DMS79 treated with DMSO at 0.1 percent for 48 hours (cell line): ENCODE measurements at regions not wholly inside any gene's neighbourhood (a gene's known extent, or its start where the extent isn't known, plus 50 kb on each side); places are given as distances from the start of the nearest gene placed in this dataset.
"Not testable (repeated sequence)": the region's sequence is repeated elsewhere in the genome, so short reads cannot be mapped to it uniquely, and the experiment has no call there.

ENCODE experiments used
- DNase-seq: peaks from one replicate; lab custom pipeline; 2025; lab: John Stamatoyannopoulos, UW

GRCh38 chr1:229133811-229134210 is 137.1 kb upstream of the RAB4A start:
- DNase-seq: no peak

DNA sequence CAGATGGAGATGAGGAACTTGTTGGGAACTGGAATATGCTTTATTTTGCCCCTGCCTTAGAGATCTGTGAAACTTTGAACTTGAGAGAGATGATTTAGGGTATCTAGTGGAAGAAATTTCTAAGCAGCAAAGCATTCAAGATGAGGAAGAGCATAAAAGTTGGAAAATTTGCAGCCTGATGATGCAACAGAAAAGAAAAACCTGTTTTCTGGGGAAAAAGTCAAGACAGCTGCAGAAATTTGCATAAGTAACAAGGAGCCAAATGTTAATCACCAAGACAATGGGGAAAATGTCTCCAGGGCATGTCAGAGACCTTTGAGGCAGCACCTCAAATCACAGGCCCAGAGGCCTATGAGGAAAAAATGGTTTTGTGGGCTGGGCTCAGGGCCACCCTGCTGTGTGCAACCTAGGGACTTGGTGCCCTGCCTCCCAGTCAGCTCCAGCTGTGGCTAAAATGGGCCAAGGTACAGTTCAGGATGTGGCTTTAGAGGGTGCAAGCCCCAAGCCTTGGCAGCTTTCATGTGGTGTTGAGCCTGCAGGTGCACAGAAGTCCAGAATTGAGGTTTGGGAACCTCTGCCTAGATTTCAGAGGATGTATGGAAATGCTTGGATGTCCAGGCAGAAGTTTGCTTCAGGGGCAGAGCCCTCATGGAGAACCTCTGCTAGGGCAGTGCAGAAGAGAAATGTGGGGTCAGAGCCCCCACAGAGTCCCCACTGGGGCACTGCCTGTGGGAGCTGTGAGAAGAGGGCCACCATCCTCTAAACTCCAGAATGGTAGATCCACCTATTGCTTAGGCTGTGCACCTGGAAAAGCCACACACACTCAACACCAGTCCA is 136.3 kb upstream of the RAB4A start:
- DNase-seq: not testable (repeated sequence)

DNA sequence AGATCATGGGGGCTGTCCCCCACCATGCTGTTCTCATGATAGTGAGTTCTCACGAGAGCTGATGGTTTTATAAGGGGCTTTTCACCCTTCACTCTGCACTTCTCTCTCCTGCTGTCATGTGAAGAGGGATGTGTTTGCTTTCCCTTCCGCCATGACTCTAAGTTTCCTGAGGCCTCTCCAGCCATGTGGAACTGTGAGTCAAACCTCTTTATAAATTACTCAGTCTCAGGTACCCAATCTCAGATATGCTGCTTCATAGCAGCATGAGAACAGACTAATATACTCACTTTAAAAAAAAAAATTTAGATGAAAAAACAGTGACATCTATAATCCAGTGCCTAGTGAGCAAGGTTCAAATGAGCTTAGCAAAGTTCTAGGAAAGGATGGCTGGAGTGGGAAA is 135.1 kb upstream of the RAB4A start:
- no peak for DNase-seq

- DNase-seq: no peak
These were observed 134.1 kb upstream of the RAB4A start for GRCh38 chr1:229136822-229137221.

DNA sequence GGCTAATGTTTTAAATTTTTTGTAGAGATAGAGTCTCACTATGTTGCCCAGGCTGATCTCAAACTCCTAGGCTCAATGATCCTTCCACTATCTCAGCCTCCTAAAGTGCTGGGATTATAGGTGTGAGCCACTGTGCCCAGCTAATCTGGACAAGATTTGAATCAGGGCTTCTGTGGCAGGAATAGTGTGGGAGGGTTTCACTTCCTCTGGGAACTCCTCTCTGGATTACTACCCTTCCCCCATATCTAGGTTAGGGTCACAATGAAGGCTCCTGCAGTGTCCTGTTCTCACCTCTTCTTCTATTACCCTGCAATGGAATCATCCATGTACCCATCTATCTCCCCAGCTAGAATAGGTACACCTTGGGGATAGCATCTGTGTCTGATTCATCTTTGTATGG is 133.6 kb upstream of the RAB4A start:
- DNase-seq: no peak

GRCh38 chr1:229138058-229138457 is 132.9 kb upstream of the RAB4A start:
- no peak for DNase-seq

GRCh38 chr1:229139331-229140118 is 131.4 kb upstream of the RAB4A start:
- no peak for DNase-seq

DNA sequence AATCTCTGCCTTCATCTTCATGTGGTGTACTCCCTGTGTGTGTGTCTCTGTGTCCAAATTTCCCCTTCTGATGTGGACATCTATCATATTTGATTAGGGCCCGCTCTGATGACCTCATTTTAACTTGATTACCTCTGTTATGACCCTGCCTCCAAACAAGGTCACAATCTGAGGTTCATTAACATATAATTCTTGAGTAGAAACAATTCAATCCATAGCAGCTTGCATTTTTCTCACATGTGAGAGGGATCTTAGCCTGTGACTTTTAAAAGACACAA is 130.9 kb upstream of the RAB4A start:
- DNase-seq: no peak

DNA sequence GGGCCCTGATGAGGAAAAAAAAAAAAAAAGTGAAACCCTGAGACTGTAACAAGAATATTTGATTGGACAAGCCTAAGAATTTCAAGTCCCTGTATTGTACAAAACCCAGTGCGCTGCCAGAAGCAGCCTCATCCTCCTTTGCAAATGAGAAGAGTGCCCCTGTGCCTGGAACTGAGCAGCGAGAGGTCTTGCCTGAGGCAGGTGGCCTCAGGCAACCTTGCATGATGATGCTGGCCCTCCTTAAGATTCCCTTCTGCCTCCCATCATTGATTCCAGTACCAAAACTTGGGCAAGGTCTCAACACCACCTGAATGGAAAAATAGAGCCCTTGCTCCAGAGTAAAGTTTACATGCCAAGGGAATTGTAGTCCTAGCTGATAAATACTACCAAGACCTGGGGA is 129.6 kb upstream of the RAB4A start:
- no peak for DNase-seq

- no peak for DNase-seq
These were observed 129.1 kb upstream of the RAB4A start for GRCh38 chr1:229141689-229142377.

DNA sequence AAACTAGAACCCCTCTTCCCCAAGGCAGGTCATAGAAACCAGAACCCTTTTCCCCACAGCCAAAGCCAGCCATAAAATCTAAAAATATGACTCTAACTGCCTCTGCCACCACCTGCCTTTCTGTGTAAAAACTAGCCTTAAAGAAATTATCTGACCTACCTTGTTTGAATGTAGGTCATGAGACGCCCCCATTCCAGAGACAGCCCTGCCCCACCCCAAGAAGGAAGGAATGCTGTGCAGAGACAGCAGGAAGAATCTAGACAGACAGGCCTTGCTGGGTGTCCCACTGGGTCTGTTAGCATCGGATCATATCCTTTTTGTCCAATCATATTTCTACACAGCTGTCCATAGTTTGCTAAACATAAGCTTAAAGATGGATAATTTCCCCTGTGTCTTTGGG is 128.4 kb upstream of the RAB4A start:
- DNase-seq: no peak

GRCh38 chr1:229146647-229147046 is 124.3 kb upstream of the RAB4A start:
- no peak for DNase-seq

DNA sequence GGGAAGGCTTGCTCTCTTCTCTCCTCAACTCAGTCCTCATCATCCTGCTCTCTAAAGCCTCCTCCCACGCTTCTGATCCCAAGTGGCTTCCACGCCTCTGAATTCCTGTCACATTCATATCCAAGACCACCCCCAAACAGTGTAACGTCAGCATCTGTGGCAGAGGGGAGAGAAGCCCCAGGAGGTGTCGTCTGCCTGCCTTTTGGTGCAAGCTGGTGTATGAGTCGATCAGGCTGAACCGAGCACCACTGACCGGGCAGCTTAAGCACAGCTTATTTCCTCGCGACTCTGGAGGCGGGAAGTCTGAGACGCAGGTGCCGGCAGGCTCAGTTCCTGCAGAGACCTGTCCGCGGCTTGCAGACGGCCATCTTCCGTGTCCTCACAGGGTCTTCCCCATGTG is 123.8 kb upstream of the RAB4A start:
- peak; percentile 18 for DNase-seq

DNA sequence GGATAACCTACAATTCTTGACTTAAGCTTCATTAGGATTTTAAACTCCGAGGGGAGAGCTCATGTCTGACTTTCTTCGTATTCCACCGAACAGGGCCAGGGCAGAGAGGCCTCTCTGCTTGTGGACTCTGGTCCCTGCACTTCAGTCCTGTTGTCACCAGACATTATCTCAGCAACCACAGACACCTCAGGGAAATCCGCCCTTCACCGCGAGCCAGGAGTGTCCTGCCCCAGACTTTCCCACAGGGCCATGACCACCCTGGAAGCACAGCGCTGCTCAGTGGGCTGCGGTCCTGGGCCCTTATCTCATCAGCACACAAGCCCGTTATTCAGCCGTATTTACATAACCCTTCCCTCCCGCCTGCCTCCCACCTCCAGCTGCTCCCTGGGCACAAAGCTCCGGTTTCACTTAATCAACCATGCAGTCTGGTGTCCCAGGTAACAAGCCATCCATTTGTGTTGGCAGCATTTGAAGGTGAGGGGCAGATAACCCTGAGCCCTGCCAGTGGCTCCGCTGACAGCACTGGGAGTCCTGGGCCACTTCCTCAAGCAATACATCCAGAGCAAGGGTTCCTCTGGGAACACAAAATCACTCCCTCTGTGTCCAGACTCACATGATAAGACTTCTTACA is 122.8 kb upstream of the RAB4A start:
- peak; percentile 80 for DNase-seq

DNA sequence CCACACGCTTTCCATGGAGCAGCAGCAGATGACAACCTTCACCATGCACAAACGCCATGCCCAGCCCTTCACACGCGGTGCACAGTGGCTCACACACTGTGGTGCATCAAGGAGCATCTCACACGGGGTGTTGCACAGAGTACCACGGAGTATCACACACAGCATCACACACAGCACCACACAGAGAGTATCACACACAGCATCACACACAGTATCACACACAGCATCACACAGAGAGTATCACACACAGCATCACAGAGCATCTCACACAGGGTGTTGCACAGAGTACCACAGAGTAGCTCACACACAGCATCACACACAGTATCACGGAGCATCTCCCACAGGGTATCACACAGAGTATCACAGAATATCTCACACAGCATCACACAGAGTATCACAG is 122.2 kb upstream of the RAB4A start:
- no peak for DNase-seq

DNA sequence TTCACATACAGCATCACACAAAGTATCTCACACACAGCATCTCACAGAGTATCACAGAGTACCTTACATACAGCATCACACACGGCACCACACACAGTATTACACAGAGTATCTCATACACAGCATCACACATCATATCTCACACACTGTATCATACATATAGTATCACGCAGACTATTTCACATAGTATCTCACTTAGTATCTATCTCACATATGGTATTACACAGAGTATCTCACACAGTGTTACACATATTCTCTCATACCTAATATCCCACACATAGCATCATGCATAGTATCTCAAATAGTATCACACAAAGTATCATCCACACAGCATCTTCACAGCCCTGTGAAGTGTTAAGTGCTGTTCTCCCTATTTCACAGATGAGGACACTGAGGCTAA is 121.5 kb upstream of the RAB4A start:
- DNase-seq: no peak

DNA sequence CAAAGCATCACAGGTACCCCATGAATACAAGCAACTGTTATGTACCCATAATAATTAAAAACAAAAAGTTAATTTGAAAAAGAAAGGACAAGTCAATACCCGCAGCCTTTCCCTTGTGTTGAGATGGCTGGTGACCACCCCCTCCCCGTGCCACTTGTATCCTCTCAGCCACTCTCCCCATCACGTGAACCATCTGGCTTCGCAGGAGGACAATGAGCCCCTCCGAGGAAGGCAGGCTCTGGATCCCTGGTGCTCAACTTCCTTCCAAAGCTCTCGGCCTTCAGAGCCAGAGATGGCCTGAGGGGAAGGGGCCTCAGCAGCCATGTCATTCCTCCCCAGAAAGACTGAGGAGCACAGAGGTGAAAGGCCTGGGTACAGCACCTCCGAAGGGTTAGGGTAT is 120.4 kb upstream of the RAB4A start:
- DNase-seq: no peak

DNA sequence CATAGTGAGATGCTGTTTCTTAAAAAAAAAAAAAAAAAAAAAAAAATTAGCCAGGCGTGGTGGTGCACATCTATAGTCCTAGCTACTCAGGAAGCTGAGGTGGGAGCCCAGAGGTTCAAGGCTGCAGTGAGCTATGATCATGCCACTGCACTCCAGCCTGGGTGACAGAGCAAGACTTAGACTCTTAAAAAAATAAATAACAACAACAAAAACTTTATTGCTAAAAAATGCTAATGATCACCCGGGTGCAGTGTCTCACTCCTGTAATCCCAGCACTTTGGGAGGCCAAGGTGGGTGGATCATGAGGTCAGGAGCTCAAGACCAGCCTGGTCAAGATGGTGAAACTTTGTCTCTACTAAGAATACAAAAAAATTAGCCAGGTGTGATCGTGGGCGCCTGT is 119.5 kb upstream of the RAB4A start:
- not testable (repeated sequence) for DNase-seq

DNA sequence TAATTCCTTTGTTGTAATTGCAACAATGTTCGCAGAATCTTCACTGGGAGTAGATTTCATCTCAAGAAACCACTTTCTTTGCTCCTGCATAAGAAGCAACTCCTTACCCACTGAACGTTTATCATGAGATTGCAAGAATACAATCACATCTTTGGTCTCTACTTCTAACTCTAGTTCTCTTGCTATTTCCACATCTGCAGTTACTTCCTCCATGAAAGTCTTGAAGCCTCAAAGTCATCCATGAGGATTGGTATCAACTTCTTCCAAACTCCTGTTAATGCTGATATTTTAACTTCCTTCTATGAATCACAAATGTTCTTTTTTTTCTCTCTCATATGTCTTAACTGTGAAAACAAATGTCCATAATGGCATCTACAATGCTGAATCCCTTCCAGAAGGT is 118.6 kb upstream of the RAB4A start:
- DNase-seq: no peak

- no peak for DNase-seq
These were observed 116.9 kb upstream of the RAB4A start for GRCh38 chr1:229153955-229154548.

DNA sequence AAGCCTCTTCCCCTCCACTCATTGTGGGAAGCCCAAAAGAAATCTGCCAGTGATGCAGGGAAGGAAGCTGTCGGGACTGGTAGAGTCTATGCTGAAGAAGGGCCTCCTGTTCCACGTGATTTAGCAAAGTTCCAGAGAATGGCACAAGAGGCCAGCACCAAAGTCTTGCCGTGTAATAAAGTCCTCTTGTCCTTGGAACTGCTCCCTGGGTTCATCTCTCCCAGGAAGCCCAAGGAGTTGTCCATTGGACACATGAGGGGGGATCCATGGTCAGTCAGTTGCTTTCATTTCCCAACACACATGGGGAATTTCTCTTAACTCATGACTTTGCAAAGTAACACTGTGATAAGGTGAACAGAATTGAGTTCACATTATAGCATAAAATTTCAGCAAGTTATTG is 116.1 kb upstream of the RAB4A start:
- DNase-seq: no peak

GRCh38 chr1:229155472-229155871 is 115.4 kb upstream of the RAB4A start:
- no peak for DNase-seq
